ENCODE measurements at regions not wholly inside any gene's neighbourhood (a gene's known extent, or its start where the extent isn't known, plus 50 kb on each side); places are given as distances from the start of the nearest gene placed in this dataset.

GRCh38 chr5:123787136-123787535, 275.2 kb downstream of the CSNK1G3 start:
- TF ChIP-seq POLR2A (IDR thresholded peaks at IDR 0.05) (no peak), CTCF (IDR thresholded peaks at IDR 0.05) (no peak)

Data from uterus (tissue), 2 donors.